Sigmoid colon (tissue), 4 donors: ENCODE measurements at regions not wholly inside any gene's neighbourhood (a gene's known extent, or its start where the extent isn't known, plus 50 kb on each side); places are given as distances from the start of the nearest gene placed in this dataset.

Experiments used
- CTCF ChIP-seq, 4 experiments: fragments of 450-650 bp in 3 of 4; fragments of 200-600 bp in 1 of 4; IDR thresholded peaks; one replicate each; pipeline ENCODE4 v1.5.1; 2016 to 2019; ENCODE audit warnings: antibody characterized with exemption in 4 of 4, mild to moderate bottlenecking in 3 of 4, moderate library complexity in 2 of 4
- EP300 ChIP-seq, 4 donors: sonication (generic); formaldehyde crosslinking; IDR thresholded peaks; one replicate each; pipeline ENCODE4 v1.6.1; 2017; ENCODE audit warnings: antibody characterized with exemption in 4 of 4

DNA sequence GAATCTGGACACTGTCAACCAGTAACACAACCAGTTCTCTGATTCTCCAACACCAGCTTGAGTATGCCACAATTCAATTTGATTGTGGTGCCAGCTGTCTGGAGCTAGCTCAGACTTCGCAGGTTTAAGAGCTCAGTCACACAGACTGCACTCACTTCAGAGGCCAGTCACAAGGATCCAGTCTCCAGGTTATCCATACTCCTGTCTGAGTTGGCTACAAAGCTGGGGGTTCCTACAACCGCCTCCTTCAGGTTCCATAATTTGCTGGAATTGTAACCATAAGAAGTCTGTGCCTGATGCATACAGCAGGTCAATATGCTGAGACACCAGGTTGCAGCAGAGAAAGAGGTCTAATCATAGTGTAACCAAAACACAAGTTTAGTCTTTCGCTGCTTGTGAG is 70.5 kb upstream of the CPSF6 start:
- no peak for TF ChIP-seq CTCF (IDR thresholded peaks at IDR 0.05)
- no peak for TF ChIP-seq EP300 (IDR thresholded peaks at IDR 0.05)
